NOMO-1 treated with dmso at 0.1 percent for 144 hours (cell line): ENCODE measurements at regions not wholly inside any gene's neighbourhood (a gene's known extent, or its start where the extent isn't known, plus 50 kb on each side); places are given as distances from the start of the nearest gene placed in this dataset.
"Not testable (repeated sequence)": the region's sequence is repeated elsewhere in the genome, so short reads cannot be mapped to it uniquely, and the experiment has no call there.

Experiments
- DNase-seq: peaks from one replicate; lab custom pipeline; 2025; ENCODE audit not compliant: unreplicated experiment; lab: John Stamatoyannopoulos, UW

DNA sequence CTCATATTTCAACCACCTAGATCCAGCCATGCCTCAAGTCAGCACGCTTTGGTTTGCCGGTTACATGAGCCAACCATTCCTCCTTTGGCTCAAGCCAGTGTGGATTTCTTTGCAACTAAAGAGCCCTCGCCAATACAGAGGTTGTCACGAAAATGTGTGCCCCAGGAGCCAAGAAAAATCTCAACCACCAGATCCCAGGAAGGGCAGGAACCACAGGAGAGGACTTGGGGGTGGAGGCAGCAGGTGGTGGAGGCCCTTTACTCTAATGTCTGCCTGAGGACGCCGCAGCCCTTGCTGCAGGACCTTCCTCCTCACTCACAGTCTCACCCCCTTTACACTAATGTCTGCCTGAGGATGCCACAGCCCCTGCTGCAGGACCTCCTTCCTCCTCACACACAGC is 144.8 kb upstream of the PHACTR3 start:
- DNase-seq, result no peak

DNA sequence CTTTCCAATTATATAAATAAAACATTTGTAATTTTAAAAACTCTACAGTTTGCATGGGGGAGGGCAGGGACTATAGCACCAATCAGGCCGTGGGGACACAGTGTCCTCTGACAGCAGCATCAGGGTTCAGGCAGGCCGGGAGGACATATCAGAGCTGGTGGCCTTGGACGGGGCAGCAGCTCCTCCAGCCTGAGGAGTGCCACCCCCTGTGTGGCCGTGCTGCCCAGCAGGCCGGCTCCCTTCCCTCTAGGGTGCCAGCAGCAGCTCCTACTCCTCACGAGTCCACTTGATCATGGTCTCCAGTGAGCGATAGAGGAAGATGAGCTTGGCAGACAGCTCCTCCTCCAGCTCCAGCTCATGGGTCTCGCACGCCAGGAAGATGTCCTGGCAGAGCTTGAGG is 144.0 kb upstream of the PHACTR3 start:
- DNase-seq, result no peak

DNA sequence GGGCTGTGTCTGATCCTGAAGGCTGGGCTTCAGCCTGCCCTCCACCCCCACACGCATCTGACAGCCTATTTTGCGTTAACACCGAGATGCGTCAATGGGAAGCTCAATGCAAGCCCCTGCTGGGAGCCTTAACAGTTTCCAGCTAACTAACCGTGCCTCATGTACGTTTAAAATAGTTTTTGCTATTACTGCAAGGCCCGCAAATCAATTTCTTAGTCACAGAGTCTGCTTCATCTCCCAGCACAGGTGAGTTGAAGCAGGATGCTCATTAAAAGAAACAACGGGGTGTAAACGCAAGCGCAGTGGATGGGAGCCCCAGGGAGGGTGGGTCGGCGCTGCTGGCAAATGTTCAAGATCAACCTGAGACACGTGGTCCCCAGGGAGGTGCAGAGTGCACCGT is 142.8 kb upstream of the PHACTR3 start:
- no peak for DNase-seq

DNA sequence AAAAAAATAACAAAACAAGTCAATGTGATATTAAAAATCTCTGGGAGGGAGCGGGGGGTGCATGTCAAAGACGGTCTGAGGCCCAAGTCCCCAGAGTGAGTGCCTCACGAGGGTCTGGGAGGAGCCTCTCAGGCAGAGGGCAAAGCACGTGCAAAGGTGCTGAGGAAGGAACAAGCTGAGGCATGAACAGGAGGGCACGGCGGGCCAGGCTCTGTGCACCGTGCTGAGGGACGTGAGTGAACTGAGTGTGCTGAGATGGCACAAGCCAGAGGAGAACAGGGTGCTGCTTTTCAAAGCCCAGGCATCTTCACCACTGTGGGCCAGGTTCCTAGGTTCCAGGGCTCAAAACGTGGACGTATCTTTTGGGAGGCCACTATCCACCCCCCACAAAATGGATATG is 142.1 kb upstream of the PHACTR3 start:
- DNase-seq, result no peak

DNA sequence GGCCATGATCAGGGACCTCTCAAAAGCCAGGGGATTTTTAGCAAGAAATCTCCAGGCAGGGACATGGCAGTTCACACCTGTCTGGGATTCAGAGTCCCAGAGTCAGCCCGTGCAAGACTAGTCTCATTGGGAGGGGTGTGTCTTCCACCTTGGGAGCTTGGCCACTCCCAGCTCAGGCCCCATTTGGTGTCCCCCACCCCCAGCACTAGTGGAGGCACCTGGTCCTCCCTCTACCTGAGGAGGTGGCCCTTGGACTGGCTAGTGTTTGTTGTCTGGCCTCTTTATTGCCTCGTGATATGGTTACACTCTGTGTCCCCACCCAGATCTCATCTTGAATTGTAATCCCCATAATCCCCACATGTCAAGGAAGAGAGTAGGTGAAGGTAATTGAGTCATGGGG is 140.8 kb upstream of the PHACTR3 start:
- no peak for DNase-seq

DNA sequence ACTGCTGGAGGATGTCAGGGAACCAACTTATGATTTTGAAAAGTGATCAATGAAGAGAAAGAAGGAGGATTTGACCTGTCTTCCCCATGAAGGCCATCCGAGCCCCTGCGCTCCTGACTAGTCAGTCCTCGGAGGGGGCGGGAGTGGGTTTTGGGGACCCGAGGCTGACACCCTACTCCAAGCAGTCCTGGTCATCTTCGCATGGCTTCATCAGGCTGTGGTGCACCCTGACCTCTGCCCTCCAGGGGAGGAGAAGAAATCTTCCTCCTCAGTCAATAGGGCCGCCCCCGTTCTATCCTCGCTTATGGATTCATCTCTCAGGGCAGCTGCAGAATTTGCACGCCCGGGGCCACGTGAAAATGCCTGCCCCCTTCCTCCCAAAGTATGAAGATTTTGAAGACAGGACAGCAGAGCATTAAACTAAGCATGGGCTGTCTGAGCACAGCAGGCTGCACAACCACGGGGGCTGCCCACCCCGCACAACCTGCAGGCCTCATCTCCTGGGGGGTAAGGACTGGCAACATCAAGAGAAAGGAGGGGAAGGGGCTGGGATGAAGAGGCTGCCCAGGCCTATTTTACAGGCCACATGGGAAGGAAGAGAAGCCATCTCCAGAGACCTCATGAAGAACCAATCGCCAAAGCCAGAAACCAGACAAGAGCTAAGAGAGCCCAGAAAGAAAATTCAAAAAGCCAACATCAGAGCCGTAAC is 138.1 kb upstream of the PHACTR3 start:
- no peak for DNase-seq

DNA sequence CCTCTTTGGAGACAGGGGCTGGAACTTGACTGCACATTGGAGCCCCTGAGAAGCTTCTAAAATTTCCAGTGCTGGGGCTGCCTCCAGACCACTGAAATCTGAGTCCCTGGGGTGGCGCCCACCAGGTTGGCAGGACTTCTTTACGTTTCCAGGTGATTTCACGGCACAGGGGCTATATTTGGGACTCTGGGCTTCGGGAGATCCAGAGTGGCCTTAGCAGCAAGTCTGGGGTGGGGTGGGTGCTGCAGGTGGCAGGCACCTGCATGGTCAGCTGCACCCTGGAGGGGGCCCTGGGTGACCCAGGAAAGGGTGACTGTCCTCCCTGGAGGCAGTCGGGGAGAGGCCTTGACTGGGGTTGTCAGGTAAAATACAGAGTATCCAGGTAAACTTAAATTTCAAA is 135.5 kb upstream of the PHACTR3 start:
- no peak for DNase-seq

DNA sequence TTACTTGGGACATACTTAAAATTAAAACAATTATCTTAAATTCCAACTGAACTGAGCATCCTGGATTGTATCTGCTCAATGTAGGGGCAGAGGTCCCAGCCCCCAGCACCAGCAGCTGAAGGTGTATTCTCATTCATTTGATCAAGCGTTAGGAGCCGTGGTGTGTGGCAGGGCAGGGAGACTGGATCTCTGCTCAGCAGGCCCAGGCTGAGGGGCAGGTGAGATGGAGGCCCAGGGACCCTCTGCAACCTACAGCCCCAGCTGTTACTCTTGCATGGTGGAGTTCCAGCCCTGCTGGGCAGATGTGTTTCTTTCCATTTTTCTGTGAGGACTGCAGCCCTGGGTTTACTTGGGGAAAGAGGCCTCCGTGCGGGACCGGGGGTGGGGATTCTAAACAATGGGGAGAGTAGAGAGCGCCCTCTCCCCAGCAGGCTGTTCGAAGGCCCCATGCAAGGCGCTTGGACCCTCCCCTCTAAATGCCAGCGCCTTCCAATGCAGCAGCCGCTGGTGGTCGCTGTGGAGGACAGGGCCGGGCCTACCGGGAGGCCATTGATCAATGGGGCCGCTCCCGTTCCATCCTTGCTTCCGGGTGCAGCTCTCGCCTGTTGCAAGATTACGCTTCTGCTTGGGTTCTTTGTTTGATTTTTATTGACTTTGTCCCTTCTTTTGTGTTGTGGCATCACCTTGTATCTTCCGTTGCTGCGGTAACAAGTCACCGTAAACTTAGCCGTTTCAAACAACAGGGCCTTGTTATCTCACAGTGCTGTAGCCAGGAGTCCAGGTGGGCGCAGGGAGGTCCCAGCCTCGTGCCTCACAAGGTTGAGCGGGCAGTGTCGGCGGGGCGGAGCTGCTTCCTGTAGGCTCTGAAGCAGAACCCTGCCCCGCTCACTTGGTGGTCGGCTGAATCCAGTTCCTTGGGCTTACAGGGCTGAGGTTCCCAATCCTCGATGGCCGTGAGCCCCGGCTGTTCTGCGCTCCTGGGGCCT is 134.8 kb upstream of the PHACTR3 start:
- DNase-seq, result no peak

DNA sequence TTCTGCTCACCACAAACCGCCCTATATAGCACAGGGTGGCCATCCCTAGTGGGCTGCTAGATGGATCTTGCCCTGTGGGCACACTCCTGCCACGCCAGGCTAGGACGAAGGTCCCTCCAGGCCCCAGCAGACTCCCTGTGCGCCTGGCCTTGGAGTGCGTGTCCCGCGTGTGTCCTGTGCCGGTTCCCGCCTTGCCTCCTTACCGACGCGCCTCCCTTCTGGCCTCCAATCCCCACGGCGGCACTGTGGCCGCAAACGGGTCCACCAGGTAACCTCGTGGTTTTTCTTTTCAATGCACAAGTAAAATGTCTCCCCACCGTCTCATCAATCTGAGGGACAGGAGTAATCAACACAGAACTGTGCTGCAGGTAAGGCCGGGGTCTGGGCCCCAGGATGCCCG is 133.8 kb upstream of the PHACTR3 start:
- DNase-seq, result no peak

DNA sequence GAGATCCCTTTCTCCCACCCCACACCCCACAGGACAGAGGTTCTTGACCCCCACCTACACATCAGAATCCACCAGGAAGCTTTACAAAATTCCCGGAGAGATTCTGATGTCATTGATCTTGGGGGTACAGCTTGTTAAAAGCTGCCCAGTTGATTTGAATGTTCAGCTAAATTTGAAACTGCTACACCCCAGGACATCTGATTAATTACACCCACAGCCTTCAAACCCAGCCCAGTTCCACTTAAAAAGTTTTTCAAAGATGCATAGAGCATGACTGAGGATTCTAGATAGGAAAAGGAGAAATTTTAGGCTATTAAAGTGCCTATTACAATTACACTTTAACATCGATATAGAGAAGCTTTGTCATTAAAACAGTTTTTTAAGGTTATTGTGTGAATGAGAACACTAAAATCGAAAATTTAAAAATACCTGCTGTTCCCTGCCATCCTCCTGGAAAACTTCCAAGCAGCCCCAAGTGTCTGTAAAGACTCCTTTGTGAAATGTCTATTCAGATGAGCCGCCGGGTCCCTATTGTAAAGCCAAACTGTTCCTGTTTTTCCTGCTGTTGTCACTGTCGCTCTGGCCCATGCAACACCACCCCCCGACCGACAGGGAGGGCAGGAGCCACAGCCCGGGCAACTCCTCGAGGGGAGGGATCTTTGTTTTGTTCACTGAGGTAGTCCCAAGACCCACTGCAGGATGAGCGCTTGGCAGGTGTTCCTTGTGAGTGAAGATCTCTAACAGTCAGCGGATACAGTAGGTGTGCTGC is 132.5 kb upstream of the PHACTR3 start:
- no peak for DNase-seq

DNA sequence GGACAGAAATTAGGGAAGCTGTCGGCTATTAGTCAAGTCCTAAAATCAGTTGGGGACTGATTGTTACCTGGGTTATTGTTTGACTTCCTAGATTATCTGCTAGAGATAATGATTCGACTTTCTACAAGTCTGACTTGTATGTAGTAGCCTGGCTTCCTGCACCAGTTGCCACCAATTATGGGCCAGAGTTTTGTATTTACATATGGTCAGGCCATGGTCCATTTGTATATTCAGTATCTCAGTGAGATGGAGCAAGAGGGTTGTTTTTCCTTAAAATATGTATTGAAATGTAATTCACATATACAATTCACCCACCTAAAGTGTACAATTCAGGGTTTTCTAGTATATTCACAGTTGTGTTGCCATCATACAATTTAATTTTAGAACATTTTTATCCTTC is 130.6 kb upstream of the PHACTR3 start:
- DNase-seq, result no peak

DNA sequence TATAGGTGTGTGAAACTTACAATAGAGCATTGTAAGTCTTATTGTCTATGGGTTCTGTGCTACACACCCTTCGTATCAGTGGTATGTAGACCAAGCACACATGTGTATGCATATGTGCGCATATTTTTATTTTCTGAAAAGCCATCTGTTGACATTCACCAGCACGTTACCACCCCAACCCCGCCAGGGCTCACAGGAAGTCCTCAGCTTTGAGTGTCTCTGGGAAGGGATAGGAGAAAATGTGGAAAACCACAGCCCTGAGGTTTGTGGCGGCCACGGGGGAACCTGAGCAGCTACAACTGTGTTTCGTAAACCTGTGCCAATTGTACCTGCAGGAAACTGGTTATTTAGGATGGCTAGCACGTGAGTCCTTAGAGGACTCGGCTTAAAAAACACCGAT is 123.3 kb upstream of the PHACTR3 start:
- no peak for DNase-seq

DNA sequence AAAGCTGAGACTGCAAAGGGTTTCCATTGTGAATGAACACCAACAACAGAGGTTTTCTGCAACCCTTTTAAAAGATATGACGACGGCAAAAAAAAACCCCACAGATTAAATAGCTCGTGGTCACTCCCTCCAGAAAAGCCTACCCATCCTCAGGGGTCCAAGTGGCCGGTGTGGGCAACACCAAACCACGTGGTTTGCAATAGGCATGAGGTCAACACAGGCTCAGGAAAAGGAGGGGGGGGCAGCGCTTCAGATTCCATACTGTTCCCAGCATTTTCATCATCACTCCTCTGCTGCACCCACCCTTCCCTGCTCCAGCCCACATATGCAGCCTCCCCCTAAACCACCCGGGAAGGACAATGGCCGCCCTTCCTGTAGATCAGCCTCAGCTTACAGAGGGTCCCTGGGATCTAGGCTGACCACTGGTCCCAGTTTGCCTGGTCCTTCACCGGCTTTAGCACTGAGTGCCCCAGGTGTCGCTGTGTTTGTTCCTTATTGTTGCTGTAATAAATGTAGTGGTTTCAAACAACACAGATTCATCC is 122.8 kb upstream of the PHACTR3 start:
- DNase-seq, result no peak

DNA sequence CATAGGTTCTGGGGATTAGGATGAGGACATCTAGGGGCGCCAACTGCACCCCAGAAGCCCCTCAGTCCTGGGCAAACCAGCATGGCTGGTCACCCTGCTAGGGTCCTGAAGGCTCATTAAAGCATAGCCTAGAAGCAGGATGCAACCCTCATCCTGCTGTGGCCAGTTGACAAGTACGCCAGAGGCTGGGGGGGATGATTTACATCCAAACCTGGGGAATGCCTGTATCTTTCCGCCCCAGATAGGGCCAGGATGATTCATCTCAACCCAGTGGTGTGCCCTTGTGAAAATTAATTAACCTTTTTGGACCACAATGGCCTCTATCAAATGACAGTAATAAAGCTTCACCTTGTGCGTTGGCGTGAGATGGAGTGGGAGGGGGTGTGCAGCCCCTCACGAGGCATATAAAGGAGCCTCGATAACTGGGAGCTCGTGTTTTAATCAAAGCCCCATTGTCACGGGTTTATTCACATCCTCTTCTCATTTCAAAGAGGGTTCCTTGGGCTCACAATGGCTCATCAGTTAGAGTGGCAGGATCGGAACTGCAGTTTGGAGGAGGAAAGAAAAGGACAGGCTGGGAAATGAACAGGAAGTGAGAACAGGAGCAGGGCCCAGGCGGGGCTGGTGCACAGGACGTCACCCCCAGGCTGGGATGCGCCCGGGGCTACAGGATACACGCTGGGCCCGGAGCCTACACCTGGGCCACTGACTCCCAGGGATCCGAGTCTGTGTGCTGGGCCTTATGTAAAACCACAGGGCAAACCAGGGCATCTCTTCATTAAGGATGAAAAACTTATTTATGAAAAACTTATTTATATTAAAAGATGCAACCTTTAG is 121.8 kb upstream of the PHACTR3 start:
- no peak for DNase-seq

DNA sequence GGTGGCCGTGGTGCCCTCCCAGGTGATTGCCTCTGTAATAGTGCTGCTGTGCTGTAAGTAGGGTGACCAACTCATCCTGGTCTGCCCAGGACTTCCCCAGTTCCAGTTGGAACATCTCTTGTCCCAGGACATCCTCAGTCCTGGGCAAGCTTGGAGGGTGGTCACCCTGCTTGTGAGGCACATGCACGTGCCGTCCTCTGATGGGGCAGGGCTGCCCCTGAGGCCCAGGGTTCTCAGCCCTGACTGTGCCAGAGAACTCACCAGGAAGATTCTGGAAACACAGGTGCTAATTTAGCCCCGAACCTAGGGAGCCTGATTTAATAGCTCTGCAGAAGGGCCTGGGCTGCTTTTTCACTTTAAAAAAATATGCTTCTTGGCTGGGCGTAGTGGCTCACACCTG is 120.9 kb upstream of the PHACTR3 start:
- no peak for DNase-seq

DNA sequence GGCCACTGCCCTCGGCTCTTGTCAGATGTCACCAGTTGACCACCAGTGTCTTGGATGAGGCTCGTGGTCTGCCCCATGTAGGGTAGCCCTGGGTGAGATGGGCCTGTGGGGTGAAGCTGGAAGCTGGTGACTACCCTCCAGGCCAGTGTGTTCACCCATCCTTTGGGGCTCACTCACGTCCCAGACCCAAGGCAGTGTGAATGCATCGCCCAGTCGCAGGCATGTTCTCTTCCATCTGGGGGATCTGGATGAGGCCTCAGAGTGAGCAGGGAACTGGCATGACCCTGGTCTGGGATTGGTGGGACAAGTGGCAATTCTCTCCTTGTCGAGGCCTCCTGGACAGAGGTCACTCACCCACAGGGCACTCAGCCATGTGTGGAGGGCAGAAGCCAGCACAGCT is 120.1 kb upstream of the PHACTR3 start:
- DNase-seq, result no peak

DNA sequence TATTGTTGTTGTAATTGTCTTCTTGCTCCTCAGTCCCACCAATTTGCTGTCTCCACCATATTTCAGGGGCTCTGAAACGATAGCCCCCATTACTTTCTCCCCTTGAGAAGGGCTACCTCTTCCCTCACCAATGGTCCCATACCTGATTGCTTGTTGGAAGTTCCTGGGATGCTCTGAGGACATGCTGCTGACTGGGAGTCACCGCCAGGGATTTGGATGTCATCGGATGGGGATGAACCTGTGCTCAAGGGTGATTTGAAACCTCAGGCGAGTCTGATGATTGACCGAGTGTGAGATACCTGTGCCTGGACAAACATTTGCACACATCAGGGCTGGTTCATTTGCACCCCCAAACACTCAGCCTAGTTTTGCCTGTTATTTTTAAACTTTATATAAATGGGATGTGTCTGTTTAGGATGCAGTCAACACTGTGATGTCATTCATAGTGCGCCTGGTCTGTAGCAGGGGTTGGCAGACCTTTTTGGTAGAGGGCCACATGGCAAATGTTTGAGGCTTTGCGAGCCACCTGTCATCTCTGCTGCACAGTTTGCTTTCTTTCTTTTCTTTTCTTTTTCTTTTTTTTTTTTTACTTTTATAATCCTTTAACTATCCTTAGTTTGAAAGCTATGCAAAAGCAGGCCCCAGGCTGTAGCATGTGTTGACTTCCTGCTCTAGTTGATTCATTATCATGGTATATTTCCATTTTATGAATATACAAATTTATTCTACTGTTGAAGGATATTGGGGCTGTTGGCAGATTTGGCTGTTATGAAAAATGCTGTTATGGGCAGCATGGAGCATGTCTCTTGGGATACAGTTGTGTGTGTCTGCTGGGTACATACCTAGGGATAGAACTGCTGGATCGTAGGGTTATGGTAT is 118.5 kb upstream of the PHACTR3 start:
- DNase-seq, result no peak

DNA sequence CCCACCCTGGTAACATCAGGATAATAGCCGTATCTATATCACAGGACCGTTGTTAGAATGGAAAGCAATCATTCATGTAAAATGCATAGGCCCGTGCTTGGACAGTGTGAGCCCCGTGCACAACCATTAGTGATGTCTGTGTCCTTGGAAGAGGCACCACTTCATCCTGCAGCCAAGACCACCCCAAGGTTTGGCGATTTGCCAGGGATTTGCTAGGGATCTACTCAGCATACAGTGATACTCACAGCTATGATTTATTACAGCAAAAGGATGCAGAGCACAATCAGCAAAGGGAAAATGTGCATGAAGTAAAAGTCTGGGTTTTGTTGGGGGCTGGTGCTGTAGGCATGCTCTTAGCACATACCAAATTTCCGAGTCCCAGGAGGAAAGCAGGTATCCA is 115.9 kb upstream of the PHACTR3 start:
- not testable (repeated sequence) for DNase-seq

DNA sequence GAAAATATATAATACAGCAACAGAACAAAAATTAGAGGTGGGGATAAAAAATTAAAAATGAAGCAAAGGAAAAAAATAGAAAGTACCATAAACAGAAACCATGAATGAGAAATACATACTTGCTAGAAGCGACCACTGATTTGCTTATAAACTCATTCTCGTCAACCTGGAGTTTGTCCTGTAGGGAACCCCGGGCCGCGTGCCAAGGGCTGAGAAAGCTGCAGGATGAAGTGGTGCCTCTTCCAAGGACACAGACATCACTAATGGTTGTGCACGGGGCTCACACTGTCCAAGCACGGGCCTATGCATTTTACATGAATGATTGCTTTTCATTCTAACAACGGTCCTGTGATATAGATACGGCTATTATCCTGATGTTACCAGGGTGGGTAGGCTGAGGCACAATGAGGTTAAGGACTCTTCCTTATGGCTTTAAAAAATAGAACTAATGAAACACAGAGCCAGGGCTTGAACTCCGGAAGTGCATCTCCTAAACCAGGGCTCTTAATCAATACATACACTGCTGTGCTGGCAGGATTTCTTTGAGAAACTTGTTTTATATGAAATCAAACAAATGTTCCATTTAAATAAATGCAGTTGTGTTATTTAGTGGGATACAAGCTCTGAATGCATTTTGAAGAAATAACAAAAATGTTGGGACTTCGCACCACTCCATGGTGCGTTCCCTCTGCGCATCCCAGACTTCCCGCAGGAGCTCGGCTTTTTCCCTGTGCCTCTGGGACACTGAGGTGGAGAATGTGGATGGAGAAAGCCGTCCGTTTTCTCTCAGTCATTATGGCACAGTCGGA is 113.9 kb upstream of the PHACTR3 start:
- DNase-seq, result not testable (repeated sequence)
